IPS DF 6.9 (cell line): ENCODE measurements at regions not wholly inside any gene's neighbourhood (a gene's known extent, or its start where the extent isn't known, plus 50 kb on each side); places are given as distances from the start of the nearest gene placed in this dataset.

Source experiments
- DNase-seq: peaks from one replicate; pipeline ENCODE4 v3.0.0-alpha.2; 2013; ENCODE audit warnings: low read depth, low spot score
- H3K27ac ChIP-seq: one replicate; pipeline ENCODE4 v1.5.1; 2013; ENCODE audit warnings: low read length, control low read depth
- H3K27me3 ChIP-seq: 2 replicates; pipeline ENCODE4 v1.6.1; 2013; ENCODE audit warnings: mild to moderate bottlenecking, low read length; ENCODE audit not compliant: control insufficient read depth, insufficient read depth
- H3K36me3 ChIP-seq: 2 replicates; pipeline ENCODE4 v1.6.1; 2013; ENCODE audit warnings: low read length; ENCODE audit not compliant: control insufficient read depth, insufficient read depth
- H3K4me1 ChIP-seq: 2 replicates; pipeline ENCODE4 v1.6.1; 2013; ENCODE audit warnings: low read length; ENCODE audit not compliant: control insufficient read depth, insufficient read depth
- H3K4me3 ChIP-seq: 2 replicates; pipeline ENCODE4 v1.5.1; 2013; ENCODE audit warnings: mild to moderate bottlenecking, low read length
- H3K9me3 ChIP-seq: 2 replicates; pipeline ENCODE4 v1.6.1; 2013; ENCODE audit warnings: low read length, inconsistent platforms; ENCODE audit not compliant: control insufficient read depth, insufficient read depth
- WGBS: extraction: QIAGEN DNeasy Blood & Tissue Kit; methylation state at CpG from one replicate; pipeline ENCODE4 v1.1.7; 2013; ENCODE audit warnings: mixed read lengths, missing lambda C conversion rate; ENCODE audit not compliant: insufficient read length, insufficient coverage; 5-methylcytosine and 5-hydroxymethylcytosine counted together

DNA sequence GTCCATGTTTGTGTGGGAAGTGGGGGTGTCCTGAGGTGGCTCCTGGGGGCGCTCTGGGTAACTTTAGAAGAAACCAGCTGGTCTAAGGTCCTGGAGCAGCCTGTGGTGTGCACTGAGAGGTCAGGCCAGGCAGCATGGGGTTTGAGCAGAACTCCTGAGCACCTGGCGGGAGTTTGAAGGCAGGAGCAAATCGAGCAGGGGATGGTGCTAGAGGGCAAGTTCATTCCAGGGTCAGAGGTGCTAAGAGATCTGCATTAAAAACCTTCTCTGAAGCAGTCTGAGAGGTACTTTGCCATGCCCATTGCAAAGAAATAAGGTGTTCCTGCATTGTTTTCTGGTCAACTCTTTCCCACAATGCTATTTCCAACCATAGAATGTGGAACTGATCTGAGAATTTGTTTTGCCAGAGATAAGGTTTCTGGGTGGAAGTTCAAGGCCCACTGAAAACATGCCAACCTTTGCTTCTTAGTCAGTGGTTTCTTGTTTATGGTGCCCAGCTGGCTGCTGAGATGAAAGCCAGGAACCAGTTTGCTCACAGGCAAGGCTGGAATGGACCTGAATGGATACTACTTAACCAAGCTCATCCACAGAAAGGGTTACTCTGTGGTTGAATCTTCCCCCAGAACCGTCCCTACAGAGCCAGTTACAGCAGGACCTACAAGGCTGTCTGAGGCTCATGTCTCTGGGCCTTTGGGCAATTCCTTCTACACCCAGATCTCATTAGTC lies 136.3 kb upstream of the TMEM72 start:
- DNase-seq, result no peak
- no peaks in the 10 kb centered on the region for H3K9me3 ChIP-seq
- H3K27ac ChIP-seq, result no peak overlapping the region
- H3K4me3 ChIP-seq, result no peak overlapping the region
- no peaks in the 10 kb centered on the region for H3K27me3 ChIP-seq
- no peaks in the 10 kb centered on the region for H3K36me3 ChIP-seq
- no CpG with 5 or more reads among the region's 4 CpGs for WGBS
- no peaks in the 10 kb centered on the region for H3K4me1 ChIP-seq

DNA sequence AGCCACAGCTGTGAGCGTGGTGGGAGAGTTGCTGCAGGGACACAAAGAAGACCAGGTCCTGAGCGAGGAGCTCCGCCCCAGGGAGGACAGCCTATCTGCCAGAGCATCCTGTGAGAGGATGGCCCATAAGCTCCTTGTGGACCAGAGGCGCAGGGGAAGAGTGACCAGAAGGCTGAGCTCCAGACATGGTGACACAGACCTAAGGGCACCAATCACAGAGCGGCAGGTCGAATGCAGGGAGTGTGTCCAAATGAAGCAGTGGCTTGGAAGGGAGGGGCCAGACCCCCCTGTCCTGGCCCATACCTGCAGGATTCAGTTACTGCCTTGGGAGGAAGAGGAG lies 135.8 kb upstream of the TMEM72 start:
- Histone ChIP-seq H3K27ac (no peak overlapping the region), H3K4me1 (no peaks in the 10 kb centered on the region), H3K9me3 (no peaks in the 10 kb centered on the region), H3K4me3 (no peak overlapping the region), H3K27me3 (no peaks in the 10 kb centered on the region), H3K36me3 (no peaks in the 10 kb centered on the region)
- no peak for DNase-seq
- no CpG with 5 or more reads among the region's 6 CpGs for WGBS

DNA sequence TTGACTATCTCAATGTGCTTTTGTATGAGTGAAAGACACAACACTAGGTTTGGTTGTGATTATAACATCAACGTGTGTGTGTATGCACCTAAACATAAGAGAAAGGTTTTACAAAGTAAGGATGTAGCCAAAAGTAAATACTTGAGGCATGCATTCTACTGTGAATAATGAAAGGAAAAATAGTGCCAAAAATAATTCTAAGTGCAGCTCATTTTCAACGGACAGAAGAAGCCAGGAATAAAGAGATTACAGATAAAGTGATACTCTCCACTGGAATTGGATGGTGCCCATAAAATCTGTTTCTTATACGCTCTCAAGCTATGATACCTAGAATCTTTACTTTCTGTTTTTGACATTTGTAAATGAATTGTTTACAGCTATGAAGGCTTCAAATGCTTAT lies 135.0 kb upstream of the TMEM72 start:
- no peak for DNase-seq
- no peak overlapping the region for H3K27ac ChIP-seq
- no CpG with 5 or more reads among the region's 3 CpGs for WGBS
- H3K9me3 ChIP-seq, result no peaks in the 10 kb centered on the region
- no peaks in the 10 kb centered on the region for H3K36me3 ChIP-seq
- no peak overlapping the region for H3K4me3 ChIP-seq
- H3K27me3 ChIP-seq, result no peaks in the 10 kb centered on the region
- no peaks in the 10 kb centered on the region for H3K4me1 ChIP-seq

DNA sequence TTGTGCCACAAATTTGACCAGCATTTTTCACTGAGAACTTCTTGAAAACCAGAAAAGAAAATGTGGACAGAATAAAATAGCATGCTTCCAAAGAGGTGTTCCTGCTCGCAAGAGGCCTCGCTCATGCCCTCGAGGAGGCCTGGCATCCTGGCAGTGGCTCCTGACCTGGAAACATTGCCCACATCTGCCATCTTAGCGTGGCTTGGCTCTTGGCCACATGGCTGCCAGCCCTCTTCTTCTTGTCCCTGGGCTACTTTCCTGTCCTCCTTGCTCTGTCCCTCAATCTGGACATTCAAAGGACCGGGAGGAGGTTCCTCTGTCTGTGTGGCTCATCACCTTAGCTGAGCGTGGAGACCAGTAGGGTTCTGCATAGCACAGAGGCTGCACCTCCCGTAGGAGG lies 131.6 kb upstream of the TMEM72 start:
- Histone ChIP-seq H3K27ac (no peak overlapping the region), H3K27me3 (no peaks in the 10 kb centered on the region), H3K4me1 (no peaks in the 10 kb centered on the region), H3K9me3 (no peaks in the 10 kb centered on the region), H3K36me3 (no peaks in the 10 kb centered on the region), H3K4me3 (no peak overlapping the region)
- DNase-seq, result no peak
- no CpG with 5 or more reads among the region's 7 CpGs for WGBS

DNA sequence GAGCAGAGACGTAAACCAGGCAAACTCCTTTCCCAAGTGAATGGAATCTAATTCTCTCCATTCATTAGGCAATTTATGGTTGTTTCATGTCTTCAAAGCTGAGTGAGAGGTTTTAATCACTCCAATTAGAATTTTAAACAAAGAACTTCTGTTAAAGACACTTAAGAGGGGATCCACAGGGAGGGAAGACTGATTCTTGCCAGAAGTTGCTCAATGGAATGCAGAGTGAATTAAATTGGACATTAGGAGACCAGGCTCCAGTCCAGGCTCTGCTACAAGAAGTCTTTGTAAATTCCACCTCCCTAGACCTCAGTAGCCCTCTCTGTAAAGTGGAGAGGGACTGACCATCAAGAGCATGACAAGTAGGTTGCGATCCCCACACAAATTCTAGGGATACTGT lies 130.7 kb upstream of the TMEM72 start:
- no CpG with 5 or more reads among the region's 2 CpGs for WGBS
- no peak overlapping the region for H3K4me3 ChIP-seq

DNA sequence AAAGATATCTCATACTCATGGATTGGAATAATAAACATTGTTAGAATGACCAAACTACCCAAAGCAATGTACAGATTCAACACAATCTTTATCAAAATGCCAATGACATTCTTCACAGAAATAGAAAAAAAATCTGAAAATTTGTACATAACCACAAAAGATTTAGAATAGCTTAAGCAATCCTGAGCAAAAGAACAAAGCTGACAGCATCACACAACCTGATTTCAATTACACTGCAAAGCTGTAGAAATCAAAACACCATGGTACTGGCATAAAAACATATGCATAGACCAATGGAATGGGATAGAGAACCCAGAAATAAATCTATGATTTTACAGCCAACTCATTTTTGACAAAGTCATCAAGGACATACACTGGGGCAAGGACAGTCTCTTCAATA lies 130.0 kb upstream of the TMEM72 start:
- Histone ChIP-seq H3K4me3 (no peak overlapping the region), H3K4me1 (no peaks in the 10 kb centered on the region), H3K36me3 (no peaks in the 10 kb centered on the region), H3K9me3 (no peaks in the 10 kb centered on the region), H3K27ac (no peak overlapping the region), H3K27me3 (no peaks in the 10 kb centered on the region)
- DNase-seq, result no peak

More for the DNA sequence above, 130.7 kb upstream of the TMEM72 start:
- Histone ChIP-seq H3K27ac (no peak overlapping the region), H3K27me3 (no peaks in the 10 kb centered on the region), H3K9me3 (no peaks in the 10 kb centered on the region), H3K4me1 (no peaks in the 10 kb centered on the region), H3K36me3 (no peaks in the 10 kb centered on the region)
- DNase-seq, result no peak

DNA sequence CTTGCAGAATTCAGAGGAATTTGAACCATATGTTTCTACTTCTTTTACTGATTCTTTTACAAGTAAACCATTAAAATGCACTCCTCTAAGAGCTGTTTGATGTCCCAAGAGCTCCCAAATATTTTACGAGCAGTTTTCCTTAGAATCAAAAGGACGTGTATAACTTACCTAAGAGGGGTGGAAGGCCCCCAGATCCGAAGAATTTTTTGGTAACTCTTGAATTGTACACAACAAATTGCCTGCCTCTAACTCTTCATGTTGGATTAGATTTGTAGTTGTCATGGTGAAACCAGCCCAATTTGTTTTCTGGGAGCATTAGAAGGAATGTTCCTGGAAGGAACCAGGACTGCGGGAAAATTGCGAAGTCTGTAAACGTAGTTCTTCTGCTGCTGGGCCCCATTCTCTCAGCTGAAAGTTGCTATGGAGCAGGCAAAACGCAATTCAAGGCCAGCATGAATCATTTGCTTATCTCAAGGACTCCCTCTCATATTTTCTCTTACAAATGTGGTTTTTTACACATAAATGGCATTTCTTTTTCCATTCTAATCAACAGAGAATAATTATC lies 124.8 kb upstream of the TMEM72 start:
- no peaks in the 10 kb centered on the region for H3K4me1 ChIP-seq
- H3K36me3 ChIP-seq, result no peaks in the 10 kb centered on the region
- H3K27ac ChIP-seq, result no peak overlapping the region
- no peaks in the 10 kb centered on the region for H3K27me3 ChIP-seq
- no peaks in the 10 kb centered on the region for H3K9me3 ChIP-seq
- no peak for DNase-seq
- no CpG with 5 or more reads among the region's 7 CpGs for WGBS
- no peak overlapping the region for H3K4me3 ChIP-seq

DNA sequence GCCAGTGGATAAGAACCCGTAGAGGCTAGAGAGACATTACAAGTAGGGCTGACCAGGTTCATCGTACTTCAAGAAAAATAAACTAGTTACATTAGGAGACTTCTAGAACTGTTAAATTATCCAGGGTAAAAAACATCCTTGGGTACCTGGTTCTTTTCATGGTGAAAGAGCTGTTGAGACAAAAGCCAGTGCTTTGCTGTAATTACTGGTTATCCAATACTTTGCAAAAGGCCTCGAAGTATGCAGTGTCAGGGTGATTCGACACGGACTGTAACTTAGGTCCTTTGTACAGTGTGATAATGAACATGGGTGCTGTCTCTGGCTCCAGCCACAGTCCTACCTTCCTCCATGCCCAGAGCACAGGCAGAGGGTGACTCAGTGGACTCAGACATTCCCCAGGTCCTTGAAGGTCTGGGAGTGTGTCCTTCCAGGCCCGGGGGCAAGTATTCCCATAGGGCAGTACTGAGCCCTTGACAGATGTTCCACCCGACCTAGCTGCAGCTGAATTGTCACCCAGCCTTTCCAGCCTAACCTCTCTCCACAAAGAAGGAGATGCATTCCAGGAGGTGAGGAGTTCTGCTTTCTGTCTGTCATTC lies 123.6 kb upstream of the TMEM72 start:
- H3K4me1 ChIP-seq, result no peaks in the 10 kb centered on the region
- H3K27me3 ChIP-seq, result no peaks in the 10 kb centered on the region
- WGBS, result no CpG with 5 or more reads among the region's 7 CpGs
- no peak overlapping the region for H3K27ac ChIP-seq
- no peak overlapping the region for H3K4me3 ChIP-seq
- DNase-seq, result no peak
- no peaks in the 10 kb centered on the region for H3K9me3 ChIP-seq
- H3K36me3 ChIP-seq, result no peaks in the 10 kb centered on the region

DNA sequence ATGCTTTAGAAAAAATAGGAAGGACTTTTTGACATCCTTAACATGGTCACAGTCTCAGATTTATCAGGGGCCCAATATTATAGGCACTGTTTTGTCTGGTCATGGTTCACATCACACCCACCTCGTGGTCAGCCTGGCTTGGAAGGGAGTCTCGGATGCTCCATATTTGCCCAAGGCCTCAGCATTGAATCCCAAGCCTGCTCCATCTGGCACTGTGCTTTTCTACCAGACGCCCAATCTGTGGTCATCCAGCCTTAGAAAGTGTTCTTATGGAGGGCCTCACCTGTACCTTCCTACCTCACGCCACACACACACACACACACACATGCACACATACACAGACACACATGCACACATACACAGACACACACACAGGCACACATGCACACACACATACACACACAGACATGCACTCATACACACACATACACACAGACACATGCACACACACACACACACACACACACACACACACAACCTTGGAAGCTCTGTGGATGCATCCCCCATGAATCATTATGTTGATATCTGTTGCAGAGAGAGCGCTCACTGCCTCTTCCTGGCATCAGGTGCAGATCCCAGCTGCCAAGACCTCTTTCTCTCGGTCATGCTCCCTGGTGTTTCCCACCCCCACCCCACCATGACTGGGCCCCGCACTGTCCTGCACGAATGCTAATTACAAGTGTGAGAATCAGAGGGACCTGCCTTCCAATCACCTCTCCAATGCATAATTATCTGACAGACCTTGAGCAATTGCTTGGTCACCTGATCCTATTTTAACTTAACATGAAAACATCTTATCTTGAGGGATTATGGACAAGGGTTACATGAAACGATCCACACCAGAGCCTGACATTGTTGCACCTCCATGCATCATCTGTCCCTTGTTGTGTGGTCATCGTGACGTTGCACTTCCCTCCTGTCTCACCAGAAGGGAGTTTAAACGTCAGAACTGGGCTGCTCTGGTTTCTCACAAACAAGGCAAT lies 122.7 kb upstream of the TMEM72 start:
- no CpG with 5 or more reads among the region's 12 CpGs for WGBS
- H3K4me3 ChIP-seq, result no peak overlapping the region
- no peaks in the 10 kb centered on the region for H3K36me3 ChIP-seq
- H3K9me3 ChIP-seq, result no peaks in the 10 kb centered on the region
- no peaks in the 10 kb centered on the region for H3K27me3 ChIP-seq
- no peaks in the 10 kb centered on the region for H3K4me1 ChIP-seq
- no peak overlapping the region for H3K27ac ChIP-seq
- DNase-seq, result no peak

DNA sequence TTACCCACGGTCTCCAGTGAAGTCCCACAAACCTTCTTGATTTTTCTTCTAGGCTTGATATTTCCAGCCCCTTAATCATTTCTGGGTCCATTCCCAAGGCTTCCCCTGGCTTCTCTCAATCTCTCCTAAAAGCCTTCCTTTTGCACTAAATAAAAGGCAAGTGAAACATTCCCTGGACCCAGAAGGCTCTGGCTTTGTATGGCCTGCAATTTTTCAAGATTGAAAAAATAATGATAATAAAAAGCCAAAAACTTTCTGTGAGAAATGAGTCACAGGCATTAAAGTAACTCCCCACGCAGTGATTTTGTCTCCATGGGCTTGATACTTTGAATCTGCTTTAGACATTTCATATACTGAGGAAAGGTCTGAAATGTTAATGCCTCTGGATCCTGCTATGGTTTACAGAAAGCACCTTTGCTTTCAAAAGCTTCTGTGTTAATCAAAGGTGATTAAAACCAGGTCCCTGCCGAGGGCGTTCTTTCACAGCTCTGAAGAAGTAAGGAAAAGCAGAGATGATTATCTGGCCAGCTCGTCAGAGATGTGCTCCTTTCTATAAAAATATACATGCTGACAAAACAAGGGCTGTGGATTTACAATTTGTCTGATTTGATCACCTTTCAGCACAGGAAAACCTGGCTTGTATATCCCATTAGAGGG lies 118.9 kb upstream of the TMEM72 start:
- H3K4me1 ChIP-seq, result no peaks in the 10 kb centered on the region
- H3K27ac ChIP-seq, result no peak overlapping the region
- no peak overlapping the region for H3K4me3 ChIP-seq
- no peaks in the 10 kb centered on the region for H3K27me3 ChIP-seq
- no peak for DNase-seq
- H3K9me3 ChIP-seq, result no peaks in the 10 kb centered on the region
- no CpG with 5 or more reads among the region's 5 CpGs for WGBS
- no peaks in the 10 kb centered on the region for H3K36me3 ChIP-seq
